ENCODE measurements at regions not wholly inside any gene's neighbourhood (a gene's known extent, or its start where the extent isn't known, plus 50 kb on each side); places are given as distances from the start of the nearest gene placed in this dataset.

GRCh38 chr12:126362493-126362892 lies 1297.3 kb downstream of the AACS start:
- TF ChIP-seq CTCF (IDR thresholded peaks at IDR 0.05): no peak
- H3K4me3 ChIP-seq: no peak overlapping the region
- DNase-seq (ENCODE audit: low spot score): no peak
- no peak overlapping the region for H3K27ac ChIP-seq

GRCh38 chr12:126362964-126363363 lies 1297.7 kb downstream of the AACS start:
- no peak for DNase-seq (ENCODE audit: low spot score)
- no peak overlapping the region for H3K4me3 ChIP-seq
- H3K27ac ChIP-seq: no peak overlapping the region
- no peak for TF ChIP-seq CTCF (IDR thresholded peaks at IDR 0.05)

- DNase-seq (ENCODE audit: low spot score): no peak
- TF ChIP-seq CTCF (IDR thresholded peaks at IDR 0.05): no peak
- Histone ChIP-seq H3K4me3 (no peak overlapping the region), H3K27ac (no peak overlapping the region)
Measured at GRCh38 chr12:126369487-126370463, 1304.5 kb downstream of the AACS start.

GRCh38 chr12:126383506-126383905 lies 1318.3 kb downstream of the AACS start:
- no peak for TF ChIP-seq CTCF (IDR thresholded peaks at IDR 0.05)
- no peak overlapping the region for H3K4me3 ChIP-seq
- DNase-seq (ENCODE audit: low spot score): no peak
- no peak overlapping the region for H3K27ac ChIP-seq

- TF ChIP-seq CTCF (IDR thresholded peaks at IDR 0.05): no peak
- H3K27ac ChIP-seq: no peak overlapping the region
- no peak for DNase-seq (ENCODE audit: low spot score)
- no peak overlapping the region for H3K4me3 ChIP-seq
Measured at GRCh38 chr12:126384026-126384564, 1318.9 kb downstream of the AACS start.

- DNase-seq (ENCODE audit: low spot score): no peak
- no peak for TF ChIP-seq CTCF (IDR thresholded peaks at IDR 0.05)
- Histone ChIP-seq H3K4me3 (no peak overlapping the region), H3K27ac (no peak overlapping the region)
Measured at GRCh38 chr12:126385785-126386184, 1320.5 kb downstream of the AACS start.

Data from coronary artery (tissue), 2 donors.